HEK293 (cell line): ENCODE measurements at regions not wholly inside any gene's neighbourhood (a gene's known extent, or its start where the extent isn't known, plus 50 kb on each side); places are given as distances from the start of the nearest gene placed in this dataset.

ENCODE experiments used
- CTCF ChIP-seq: fragments of 450-650 bp; formaldehyde crosslinking; IDR thresholded peaks from 2 replicates; pipeline ENCODE4 v1.5.1; 2016; ENCODE audit warnings: missing biosample characterization, missing genetic modification characterization
- INSM2 ChIP-seq: fragments of 450-650 bp; formaldehyde crosslinking; IDR thresholded peaks from 2 replicates; pipeline ENCODE4 v1.5.1; 2016; ENCODE audit warnings: missing biosample characterization, missing genetic modification characterization
- KLF9 ChIP-seq: fragments of 450-650 bp; formaldehyde crosslinking; IDR thresholded peaks from 2 replicates; pipeline ENCODE4 v1.5.1; 2016; ENCODE audit warnings: missing biosample characterization, missing genetic modification characterization, low read depth
- PATZ1 ChIP-seq: fragments of 450-650 bp; formaldehyde crosslinking; IDR thresholded peaks from 2 replicates; pipeline ENCODE4 v1.5.1; 2016; ENCODE audit warnings: missing biosample characterization, missing genetic modification characterization
- PBX3 ChIP-seq: sonication (generic); formaldehyde crosslinking; IDR thresholded peaks from 2 replicates; pipeline ENCODE4 v1.8.1; 2022; ENCODE audit warnings: mild to moderate bottlenecking, moderate library complexity, missing genetic modification reagents
- YY1 ChIP-seq: fragments of 450-650 bp; formaldehyde crosslinking; IDR thresholded peaks from 2 replicates; pipeline ENCODE4 v1.5.1; 2018; ENCODE audit warnings: missing biosample characterization, missing genetic modification characterization
- ZNF214 ChIP-seq: fragments of 450-650 bp; formaldehyde crosslinking; IDR thresholded peaks from 2 replicates; pipeline ENCODE4 v1.5.1; 2017; ENCODE audit warnings: missing biosample characterization, mild to moderate bottlenecking, missing genetic modification characterization, borderline replicate concordance
- ZNF23 ChIP-seq: fragments of 450-650 bp; formaldehyde crosslinking; IDR thresholded peaks from 2 replicates; pipeline ENCODE4 v1.5.1; 2016; ENCODE audit warnings: missing biosample characterization, missing genetic modification characterization, borderline replicate concordance
- ZNF311 ChIP-seq: fragments of 450-650 bp; formaldehyde crosslinking; IDR thresholded peaks from 2 replicates; pipeline ENCODE4 v1.5.1; 2017; ENCODE audit warnings: missing biosample characterization, missing genetic modification characterization, borderline replicate concordance
- ZNF777 ChIP-seq: fragments of 450-650 bp; formaldehyde crosslinking; IDR thresholded peaks from 2 replicates; pipeline ENCODE4 v1.5.1; 2017; ENCODE audit warnings: missing biosample characterization, missing genetic modification characterization, borderline replicate concordance
- ZNF785 ChIP-seq: fragments of 450-650 bp; formaldehyde crosslinking; IDR thresholded peaks from 2 replicates; pipeline ENCODE4 v1.5.1; 2016; ENCODE audit warnings: missing biosample characterization, missing genetic modification characterization

GRCh38 chr6:40274058-40274457, 313.1 kb downstream of the LRFN2 start:
- TF ChIP-seq YY1 = no peak
- TF ChIP-seq ZNF23 = no peak
- TF ChIP-seq CTCF (tag by site-specific recombination) = no peak
- no peak for TF ChIP-seq KLF9 (tag by site-specific recombination)
- no peak for TF ChIP-seq INSM2 (tag by site-specific recombination)
- no peak for TF ChIP-seq PBX3 (CRISPR knock-in tag)
- TF ChIP-seq PATZ1 (tag by site-specific recombination) = no peak
- TF ChIP-seq ZNF214 = no peak
- no peak for TF ChIP-seq ZNF785
- no peak for TF ChIP-seq ZNF311
- TF ChIP-seq ZNF777 (tag by site-specific recombination) = no peak
